ENCODE measurements at regions not wholly inside any gene's neighbourhood (a gene's known extent, or its start where the extent isn't known, plus 50 kb on each side); places are given as distances from the start of the nearest gene placed in this dataset.

DNA sequence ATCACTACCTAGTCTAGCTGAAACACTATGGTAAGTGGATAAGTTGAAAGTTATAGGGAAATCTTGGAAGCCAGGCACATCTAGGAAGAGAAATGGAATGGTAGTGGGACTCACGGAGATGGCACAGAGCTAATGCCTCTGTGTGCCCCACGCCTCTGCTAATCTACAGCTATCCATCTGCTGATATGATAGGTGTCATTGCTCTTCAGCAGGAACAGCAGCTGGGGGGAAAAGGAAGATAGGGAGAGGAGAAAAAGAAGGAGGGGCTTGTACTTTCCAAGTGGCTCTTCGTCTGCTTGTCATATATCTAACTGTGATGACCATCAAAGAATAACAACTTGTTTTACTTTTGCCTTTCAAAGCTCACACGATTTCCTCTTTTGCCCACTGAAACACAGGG lies 1199.1 kb upstream of the SORCS1 start:
- no peak for FAIRE-seq
- H3K27ac ChIP-seq (ENCODE audit: low read depth in 2 of 2, low read length in 2 of 2) = no peak overlapping the region
- DNase-seq = no peak
- H3K9me3 ChIP-seq (ENCODE audit: control insufficient read depth in 2 of 3, insufficient read depth in 1 of 3, low read length in 3 of 3) = no peaks in the 10 kb centered on the region
- no peaks in the 10 kb centered on the region for H3K4me1 ChIP-seq (ENCODE audit: control insufficient read depth in 2 of 3, insufficient read depth in 2 of 3, low read depth in 1 of 3, low read length in 3 of 3)
- no peak overlapping the region for H3K9ac ChIP-seq (ENCODE audit: low read length in 3 of 3)
- H3K27me3 ChIP-seq (ENCODE audit: control insufficient read depth, insufficient read depth, low read length) = no peaks in the 10 kb centered on the region
- H3K4me3 ChIP-seq (ENCODE audit: low read length in 3 of 3) = no peak overlapping the region
- intact Hi-C loops (cut with DNase I) = no loop called here
- TF ChIP-seq, protein P1, sequence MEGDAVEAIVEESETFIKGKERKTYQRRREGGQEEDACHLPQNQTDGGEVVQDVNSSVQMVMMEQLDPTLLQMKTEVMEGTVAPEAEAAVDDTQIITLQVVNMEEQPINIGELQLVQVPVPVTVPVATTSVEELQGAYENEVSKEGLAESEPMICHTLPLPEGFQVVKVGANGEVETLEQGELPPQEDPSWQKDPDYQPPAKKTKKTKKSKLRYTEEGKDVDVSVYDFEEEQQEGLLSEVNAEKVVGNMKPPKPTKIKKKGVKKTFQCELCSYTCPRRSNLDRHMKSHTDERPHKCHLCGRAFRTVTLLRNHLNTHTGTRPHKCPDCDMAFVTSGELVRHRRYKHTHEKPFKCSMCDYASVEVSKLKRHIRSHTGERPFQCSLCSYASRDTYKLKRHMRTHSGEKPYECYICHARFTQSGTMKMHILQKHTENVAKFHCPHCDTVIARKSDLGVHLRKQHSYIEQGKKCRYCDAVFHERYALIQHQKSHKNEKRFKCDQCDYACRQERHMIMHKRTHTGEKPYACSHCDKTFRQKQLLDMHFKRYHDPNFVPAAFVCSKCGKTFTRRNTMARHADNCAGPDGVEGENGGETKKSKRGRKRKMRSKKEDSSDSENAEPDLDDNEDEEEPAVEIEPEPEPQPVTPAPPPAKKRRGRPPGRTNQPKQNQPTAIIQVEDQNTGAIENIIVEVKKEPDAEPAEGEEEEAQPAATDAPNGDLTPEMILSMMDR (IDR thresholded peaks at IDR 0.05; ENCODE audit: borderline replicate concordance, extremely low read depth, insufficient read depth) = no peak
- no peaks in the 10 kb centered on the region for H3K36me3 ChIP-seq (ENCODE audit: control insufficient read depth in 2 of 3, insufficient read depth in 3 of 3, low read length in 3 of 3)

DNA sequence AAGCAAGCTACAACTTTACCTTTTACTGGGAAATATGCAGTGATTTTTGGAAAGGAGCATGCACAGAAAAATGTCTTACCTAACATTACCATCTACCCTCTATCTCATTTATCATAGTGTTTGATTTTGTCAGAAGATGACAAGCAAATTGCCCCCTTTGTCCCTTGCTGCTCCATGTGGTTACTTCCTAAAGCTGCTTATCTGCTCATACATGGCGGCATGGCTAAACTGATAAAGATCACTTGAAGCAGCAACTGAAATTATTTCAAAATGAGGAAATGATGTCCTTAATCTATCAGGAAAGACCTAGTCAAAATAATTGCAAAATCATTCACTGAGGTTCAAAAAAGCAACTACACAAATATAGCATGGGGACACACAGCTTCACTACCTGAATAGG lies 1198.5 kb upstream of the SORCS1 start:
- H3K9me3 ChIP-seq (ENCODE audit: control insufficient read depth in 2 of 3, insufficient read depth in 1 of 3, low read length in 3 of 3) = no peaks in the 10 kb centered on the region
- no peak overlapping the region for H3K27ac ChIP-seq (ENCODE audit: low read depth in 2 of 2, low read length in 2 of 2)
- FAIRE-seq = no peak
- H3K27me3 ChIP-seq (ENCODE audit: control insufficient read depth, insufficient read depth, low read length) = no peaks in the 10 kb centered on the region
- no peak overlapping the region for H3K4me3 ChIP-seq (ENCODE audit: low read length in 3 of 3)
- no peak overlapping the region for H3K9ac ChIP-seq (ENCODE audit: low read length in 3 of 3)
- H3K4me1 ChIP-seq (ENCODE audit: control insufficient read depth in 2 of 3, insufficient read depth in 2 of 3, low read depth in 1 of 3, low read length in 3 of 3) = no peaks in the 10 kb centered on the region
- TF ChIP-seq, protein P1 (IDR thresholded peaks at IDR 0.05; ENCODE audit: borderline replicate concordance, extremely low read depth, insufficient read depth) = no peak
- DNase-seq = no peak
- H3K36me3 ChIP-seq (ENCODE audit: control insufficient read depth in 2 of 3, insufficient read depth in 3 of 3, low read length in 3 of 3) = no peaks in the 10 kb centered on the region
- intact Hi-C loops (cut with DNase I) = no loop called here

DNA sequence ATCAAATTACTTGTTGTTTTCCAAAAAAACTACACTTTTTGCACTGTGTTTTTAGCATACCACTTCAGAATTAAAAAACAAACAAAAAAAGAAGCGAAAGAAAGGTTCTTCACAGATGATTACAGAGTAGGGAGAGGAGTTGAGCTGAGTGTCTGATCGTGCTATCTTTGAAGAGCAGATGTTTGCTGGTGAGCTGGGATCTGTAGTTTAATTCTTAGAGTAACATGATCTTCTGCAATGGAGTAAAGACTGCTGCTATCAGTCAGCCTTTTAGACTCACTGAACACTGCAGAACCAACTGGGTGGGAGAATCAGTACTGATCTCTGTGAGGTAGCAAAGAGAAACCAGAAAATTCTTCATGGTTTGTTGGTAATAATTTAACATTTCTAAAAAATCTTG lies 1197.8 kb upstream of the SORCS1 start:
- intact Hi-C loops (cut with DNase I) = no loop called here
- TF ChIP-seq, protein P1 (IDR thresholded peaks at IDR 0.05; ENCODE audit: borderline replicate concordance, extremely low read depth, insufficient read depth) = no peak
- Histone ChIP-seq H3K9me3 (ENCODE audit: control insufficient read depth in 2 of 3, insufficient read depth in 1 of 3, low read length in 3 of 3) (no peaks in the 10 kb centered on the region), H3K9ac (ENCODE audit: low read length in 3 of 3) (no peak overlapping the region), H3K27ac (ENCODE audit: low read depth in 2 of 2, low read length in 2 of 2) (no peak overlapping the region), H3K27me3 (ENCODE audit: control insufficient read depth, insufficient read depth, low read length) (no peaks in the 10 kb centered on the region), H3K36me3 (ENCODE audit: control insufficient read depth in 2 of 3, insufficient read depth in 3 of 3, low read length in 3 of 3) (no peaks in the 10 kb centered on the region), H3K4me1 (ENCODE audit: control insufficient read depth in 2 of 3, insufficient read depth in 2 of 3, low read depth in 1 of 3, low read length in 3 of 3) (no peaks in the 10 kb centered on the region), H3K4me3 (ENCODE audit: low read length in 3 of 3) (no peak overlapping the region)
- DNase-seq (peak in 1 of 5 donors; percentile 3), FAIRE-seq (no peak)

DNA sequence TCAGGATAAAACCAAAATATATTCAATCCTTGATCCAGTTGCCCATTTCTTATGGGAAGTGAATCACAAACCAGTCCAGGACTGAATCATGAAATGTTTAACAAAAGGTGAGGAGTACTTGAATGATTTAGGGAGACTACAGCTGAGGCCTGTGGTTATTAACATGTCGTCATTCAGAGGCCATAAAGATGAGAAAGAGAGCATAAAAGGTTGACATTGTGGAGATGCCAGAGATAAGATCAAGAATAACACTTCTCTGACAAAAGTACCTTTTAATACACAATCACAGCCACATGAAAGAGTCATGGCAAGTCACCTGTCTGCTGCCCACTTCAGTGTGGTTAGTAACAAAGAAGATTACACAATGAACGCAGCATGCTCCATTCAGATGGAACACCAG lies 1195.7 kb upstream of the SORCS1 start:
- Histone ChIP-seq H3K27ac (ENCODE audit: low read depth in 2 of 2, low read length in 2 of 2) (no peak overlapping the region), H3K36me3 (ENCODE audit: control insufficient read depth in 2 of 3, insufficient read depth in 3 of 3, low read length in 3 of 3) (no peaks in the 10 kb centered on the region), H3K27me3 (ENCODE audit: control insufficient read depth, insufficient read depth, low read length) (no peaks in the 10 kb centered on the region), H3K4me1 (ENCODE audit: control insufficient read depth in 2 of 3, insufficient read depth in 2 of 3, low read depth in 1 of 3, low read length in 3 of 3) (no peaks in the 10 kb centered on the region), H3K4me3 (ENCODE audit: low read length in 3 of 3) (no peak overlapping the region), H3K9me3 (ENCODE audit: control insufficient read depth in 2 of 3, insufficient read depth in 1 of 3, low read length in 3 of 3) (no peaks in the 10 kb centered on the region), H3K9ac (ENCODE audit: low read length in 3 of 3) (no peak overlapping the region)
- DNase-seq (no peak), FAIRE-seq (no peak)
- TF ChIP-seq, protein P1 (IDR thresholded peaks at IDR 0.05; ENCODE audit: borderline replicate concordance, extremely low read depth, insufficient read depth) = no peak
- intact Hi-C loops (cut with DNase I) = no loop called here

Data from kidney (tissue), 13 donors.